Neural cell (in vitro differentiated cells): ENCODE measurements at regions not wholly inside any gene's neighbourhood (a gene's known extent, or its start where the extent isn't known, plus 50 kb on each side); places are given as distances from the start of the nearest gene placed in this dataset.

ENCODE experiments used
- H2AFZ ChIP-seq: fragments of 200-600, 300-800 bp; sonication (generic), shearing (Covaris generic); 2 replicates; pipeline ENCODE4 v1.6.0; 2014; ENCODE audit warnings: low read depth, mild to moderate bottlenecking, antibody characterized with exemption, low read length, moderate library complexity
- H3F3A ChIP-seq: fragments of 200-600 bp; shearing (Covaris generic); 2 replicates; pipeline ENCODE4 v1.6.1; 2016; ENCODE audit warnings: mild to moderate bottlenecking, moderate library complexity, mixed read lengths, antibody characterized with exemption, low read length; ENCODE audit not compliant: insufficient read depth, poor library complexity, severe bottlenecking
- H3K27ac ChIP-seq: fragments of 200-600, 300-800 bp; sonication (generic), shearing (Covaris generic); 2 replicates; pipeline ENCODE4 v1.5.1; 2014; ENCODE audit warnings: mild to moderate bottlenecking, low read length, moderate library complexity
- H3K27me3 ChIP-seq: fragments of 300-800, 200-600 bp; sonication (generic), shearing (Covaris generic); 2 replicates; pipeline ENCODE4 v1.6.0; 2014; ENCODE audit warnings: mild to moderate bottlenecking, low read depth, low read length, moderate library complexity; ENCODE audit not compliant: insufficient read depth
- H3K36me3 ChIP-seq: fragments of 300-800, 200-600 bp; sonication (generic), shearing (Covaris generic); 2 replicates; pipeline ENCODE4 v1.5.1; 2014; ENCODE audit warnings: mild to moderate bottlenecking, antibody characterized with exemption, low read length, moderate library complexity; ENCODE audit not compliant: insufficient read depth
- H3K4me2 ChIP-seq: fragments of 300-800, 200-600 bp; sonication (generic), shearing (Covaris generic); 2 replicates; pipeline ENCODE4 v1.6.0; 2014; ENCODE audit warnings: mild to moderate bottlenecking, low read length
- H3K4me3 ChIP-seq: fragments of 300-800, 200-600 bp; sonication (generic), shearing (Covaris generic); 2 replicates; pipeline ENCODE4 v1.5.1; 2014; ENCODE audit warnings: mild to moderate bottlenecking, low read length, moderate library complexity
- H3K79me2 ChIP-seq: fragments of 200-600 bp; shearing (Covaris generic); replicated peaks from 2 replicates; pipeline ENCODE4 v1.6.0; 2014; ENCODE audit warnings: mild to moderate bottlenecking, low read length, moderate library complexity; ENCODE audit not compliant: insufficient read depth
- H3K9ac ChIP-seq: fragments of 300-800, 200-600 bp; sonication (generic), shearing (Covaris generic); 2 replicates; pipeline ENCODE4 v1.6.1; 2016; ENCODE audit warnings: mild to moderate bottlenecking, low read length, mixed read lengths
- H3K9me2 ChIP-seq: fragments of 200-600 bp; shearing (Covaris generic); 2 replicates; pipeline ENCODE4 v1.6.1; 2016; ENCODE audit warnings: mild to moderate bottlenecking, low read length, mixed read lengths; ENCODE audit not compliant: insufficient read depth
- H3K9me3 ChIP-seq: fragments of 200-600, 300-800 bp; sonication (generic), shearing (Covaris generic); 2 replicates; pipeline ENCODE4 v1.6.1; 2016; ENCODE audit warnings: mild to moderate bottlenecking, mixed run types, low read length, moderate library complexity, mixed read lengths
- H4K20me1 ChIP-seq: fragments of 200-600 bp; shearing (Covaris generic); 2 replicates; pipeline ENCODE4 v1.6.1; 2016; ENCODE audit warnings: mild to moderate bottlenecking, mixed run types; ENCODE audit not compliant: insufficient read depth
- EP300 ChIP-seq: fragments of 450-650 bp; conservative IDR thresholded peaks from 2 replicates; pipeline ENCODE4 v1.6.1; 2014; ENCODE audit warnings: antibody characterized with exemption, mild to moderate bottlenecking, moderate library complexity; ENCODE audit not compliant: poor library complexity, severe bottlenecking
- EZH2 ChIP-seq: fragments of 200-600, 300-800 bp; shearing (Covaris generic), sonication (generic); IDR thresholded peaks from 2 replicates; pipeline ENCODE4 v1.6.1; 2014; ENCODE audit warnings: antibody characterized with exemption, low read length, borderline replicate concordance, mild to moderate bottlenecking; ENCODE audit not compliant: insufficient read depth, poor library complexity, severe bottlenecking
- MXI1 ChIP-seq: fragments of 450-650 bp; conservative IDR thresholded peaks from 2 replicates; pipeline ENCODE4 v1.6.1; 2014; ENCODE audit warnings: antibody characterized with exemption, mild to moderate bottlenecking; ENCODE audit not compliant: poor library complexity, severe bottlenecking
- POLR2AphosphoS5 ChIP-seq: IDR thresholded peaks from 2 replicates; pipeline ENCODE4 v1.6.1; 2012
- RAD21 ChIP-seq: fragments of 450-650 bp; conservative IDR thresholded peaks from 2 replicates; pipeline ENCODE4 v1.6.1; 2014; ENCODE audit warnings: antibody characterized with exemption, mild to moderate bottlenecking, moderate library complexity
- SMC3 ChIP-seq: fragments of 450-650 bp; conservative IDR thresholded peaks from 2 replicates; pipeline ENCODE4 v1.6.1; 2014; ENCODE audit warnings: antibody characterized with exemption, mild to moderate bottlenecking, moderate library complexity; ENCODE audit not compliant: poor library complexity
- TAF1 ChIP-seq: IDR thresholded peaks from 2 replicates; pipeline ENCODE4 v1.6.1; 2012; ENCODE audit warnings: low read depth
- TF ChIP-seq, protein P1 (sequence below): fragments of 450-650 bp; IDR thresholded peaks from 2 replicates; pipeline ENCODE4 v1.5.1; 2014; ENCODE audit warnings: antibody characterized with exemption, mild to moderate bottlenecking, moderate library complexity; ENCODE audit not compliant: poor library complexity, severe bottlenecking
- TF ChIP-seq, protein P2 (sequence below): IDR thresholded peaks from 2 replicates; pipeline ENCODE4 v1.6.1; 2012; ENCODE audit warnings: borderline replicate concordance

DNA sequence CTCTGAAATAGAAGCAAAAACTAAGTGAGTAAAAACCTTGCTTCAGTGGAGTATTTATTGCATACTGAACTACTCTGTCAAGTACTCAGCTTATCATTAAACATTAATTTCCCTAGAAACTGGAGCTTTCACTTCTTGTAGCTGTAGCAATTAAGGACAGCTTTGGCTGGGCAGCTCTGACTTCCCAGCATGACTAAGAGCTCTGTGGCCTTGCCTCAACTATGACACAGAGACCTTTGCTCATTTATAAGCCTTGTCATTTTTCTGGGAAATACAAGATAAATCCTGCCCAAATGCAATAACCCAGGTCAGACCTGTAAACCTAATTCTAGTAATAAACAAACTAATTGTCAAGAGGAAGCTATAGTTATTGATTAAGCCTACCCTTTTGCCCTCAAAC lies 65.4 kb upstream of the STK32A start:
- H2AFZ ChIP-seq, result no peak overlapping the region
- H3K9me3 ChIP-seq, result no peaks in the 10 kb centered on the region
- no peaks in the 10 kb centered on the region for H3K79me2 ChIP-seq
- no peaks in the 10 kb centered on the region for H3K9me2 ChIP-seq
- H3K27ac ChIP-seq, result no peak overlapping the region
- H3F3A ChIP-seq, result no peaks in the 10 kb centered on the region
- H3K4me3 ChIP-seq, result no peak overlapping the region
- no peaks in the 10 kb centered on the region for H3K27me3 ChIP-seq
- no peaks in the 10 kb centered on the region for H3K36me3 ChIP-seq
- no peaks in the 10 kb centered on the region for H4K20me1 ChIP-seq
- TF ChIP-seq TAF1, result no peak
- no peak for TF ChIP-seq MXI1
- no peak for TF ChIP-seq EP300
- TF ChIP-seq SMC3, result no peak
- TF ChIP-seq POLR2AphosphoS5, result no peak
- TF ChIP-seq, protein P1, sequence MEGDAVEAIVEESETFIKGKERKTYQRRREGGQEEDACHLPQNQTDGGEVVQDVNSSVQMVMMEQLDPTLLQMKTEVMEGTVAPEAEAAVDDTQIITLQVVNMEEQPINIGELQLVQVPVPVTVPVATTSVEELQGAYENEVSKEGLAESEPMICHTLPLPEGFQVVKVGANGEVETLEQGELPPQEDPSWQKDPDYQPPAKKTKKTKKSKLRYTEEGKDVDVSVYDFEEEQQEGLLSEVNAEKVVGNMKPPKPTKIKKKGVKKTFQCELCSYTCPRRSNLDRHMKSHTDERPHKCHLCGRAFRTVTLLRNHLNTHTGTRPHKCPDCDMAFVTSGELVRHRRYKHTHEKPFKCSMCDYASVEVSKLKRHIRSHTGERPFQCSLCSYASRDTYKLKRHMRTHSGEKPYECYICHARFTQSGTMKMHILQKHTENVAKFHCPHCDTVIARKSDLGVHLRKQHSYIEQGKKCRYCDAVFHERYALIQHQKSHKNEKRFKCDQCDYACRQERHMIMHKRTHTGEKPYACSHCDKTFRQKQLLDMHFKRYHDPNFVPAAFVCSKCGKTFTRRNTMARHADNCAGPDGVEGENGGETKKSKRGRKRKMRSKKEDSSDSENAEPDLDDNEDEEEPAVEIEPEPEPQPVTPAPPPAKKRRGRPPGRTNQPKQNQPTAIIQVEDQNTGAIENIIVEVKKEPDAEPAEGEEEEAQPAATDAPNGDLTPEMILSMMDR, result no peak
- TF ChIP-seq, protein P2, sequence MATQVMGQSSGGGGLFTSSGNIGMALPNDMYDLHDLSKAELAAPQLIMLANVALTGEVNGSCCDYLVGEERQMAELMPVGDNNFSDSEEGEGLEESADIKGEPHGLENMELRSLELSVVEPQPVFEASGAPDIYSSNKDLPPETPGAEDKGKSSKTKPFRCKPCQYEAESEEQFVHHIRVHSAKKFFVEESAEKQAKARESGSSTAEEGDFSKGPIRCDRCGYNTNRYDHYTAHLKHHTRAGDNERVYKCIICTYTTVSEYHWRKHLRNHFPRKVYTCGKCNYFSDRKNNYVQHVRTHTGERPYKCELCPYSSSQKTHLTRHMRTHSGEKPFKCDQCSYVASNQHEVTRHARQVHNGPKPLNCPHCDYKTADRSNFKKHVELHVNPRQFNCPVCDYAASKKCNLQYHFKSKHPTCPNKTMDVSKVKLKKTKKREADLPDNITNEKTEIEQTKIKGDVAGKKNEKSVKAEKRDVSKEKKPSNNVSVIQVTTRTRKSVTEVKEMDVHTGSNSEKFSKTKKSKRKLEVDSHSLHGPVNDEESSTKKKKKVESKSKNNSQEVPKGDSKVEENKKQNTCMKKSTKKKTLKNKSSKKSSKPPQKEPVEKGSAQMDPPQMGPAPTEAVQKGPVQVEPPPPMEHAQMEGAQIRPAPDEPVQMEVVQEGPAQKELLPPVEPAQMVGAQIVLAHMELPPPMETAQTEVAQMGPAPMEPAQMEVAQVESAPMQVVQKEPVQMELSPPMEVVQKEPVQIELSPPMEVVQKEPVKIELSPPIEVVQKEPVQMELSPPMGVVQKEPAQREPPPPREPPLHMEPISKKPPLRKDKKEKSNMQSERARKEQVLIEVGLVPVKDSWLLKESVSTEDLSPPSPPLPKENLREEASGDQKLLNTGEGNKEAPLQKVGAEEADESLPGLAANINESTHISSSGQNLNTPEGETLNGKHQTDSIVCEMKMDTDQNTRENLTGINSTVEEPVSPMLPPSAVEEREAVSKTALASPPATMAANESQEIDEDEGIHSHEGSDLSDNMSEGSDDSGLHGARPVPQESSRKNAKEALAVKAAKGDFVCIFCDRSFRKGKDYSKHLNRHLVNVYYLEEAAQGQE, result no peak
- TF ChIP-seq RAD21, result no peak
- no peak for TF ChIP-seq EZH2
- no peak overlapping the region for H3K4me2 ChIP-seq
- no peak overlapping the region for H3K9ac ChIP-seq

DNA sequence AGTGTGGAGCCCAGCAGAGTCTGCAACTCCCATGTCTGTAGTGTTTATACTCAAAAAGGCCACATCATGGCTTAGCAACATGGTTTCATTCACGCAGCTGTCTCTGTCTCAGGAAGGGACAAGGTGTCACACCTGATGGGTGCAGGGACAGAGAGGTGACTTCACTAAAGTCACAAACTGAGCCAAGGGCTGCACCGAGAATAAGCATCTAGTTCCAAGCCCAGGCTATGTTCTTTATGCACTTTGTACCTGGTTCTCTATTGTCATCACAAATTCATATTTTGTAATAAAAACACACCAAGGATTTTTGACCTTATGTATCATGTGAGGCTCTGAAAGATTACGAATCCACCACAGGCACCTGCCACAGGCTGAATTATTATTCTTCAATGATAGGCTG lies 64.9 kb upstream of the STK32A start:
- no peaks in the 10 kb centered on the region for H4K20me1 ChIP-seq
- H3F3A ChIP-seq, result no peaks in the 10 kb centered on the region
- no peak overlapping the region for H3K4me2 ChIP-seq
- no peaks in the 10 kb centered on the region for H3K27me3 ChIP-seq
- no peak overlapping the region for H3K4me3 ChIP-seq
- H2AFZ ChIP-seq, result no peak overlapping the region
- no peaks in the 10 kb centered on the region for H3K9me2 ChIP-seq
- TF ChIP-seq EZH2, result no peak
- no peak for TF ChIP-seq POLR2AphosphoS5
- no peak for TF ChIP-seq TAF1
- TF ChIP-seq, protein P2, result no peak
- no peak for TF ChIP-seq EP300
- TF ChIP-seq, protein P1, result no peak
- TF ChIP-seq MXI1, result no peak
- no peak for TF ChIP-seq SMC3
- no peak for TF ChIP-seq RAD21
- no peaks in the 10 kb centered on the region for H3K79me2 ChIP-seq
- H3K9me3 ChIP-seq, result no peaks in the 10 kb centered on the region
- no peak overlapping the region for H3K9ac ChIP-seq
- H3K27ac ChIP-seq, result no peak overlapping the region
- no peaks in the 10 kb centered on the region for H3K36me3 ChIP-seq
